ENCODE measurements at regions not wholly inside any gene's neighbourhood (a gene's known extent, or its start where the extent isn't known, plus 50 kb on each side); places are given as distances from the start of the nearest gene placed in this dataset.

DNA sequence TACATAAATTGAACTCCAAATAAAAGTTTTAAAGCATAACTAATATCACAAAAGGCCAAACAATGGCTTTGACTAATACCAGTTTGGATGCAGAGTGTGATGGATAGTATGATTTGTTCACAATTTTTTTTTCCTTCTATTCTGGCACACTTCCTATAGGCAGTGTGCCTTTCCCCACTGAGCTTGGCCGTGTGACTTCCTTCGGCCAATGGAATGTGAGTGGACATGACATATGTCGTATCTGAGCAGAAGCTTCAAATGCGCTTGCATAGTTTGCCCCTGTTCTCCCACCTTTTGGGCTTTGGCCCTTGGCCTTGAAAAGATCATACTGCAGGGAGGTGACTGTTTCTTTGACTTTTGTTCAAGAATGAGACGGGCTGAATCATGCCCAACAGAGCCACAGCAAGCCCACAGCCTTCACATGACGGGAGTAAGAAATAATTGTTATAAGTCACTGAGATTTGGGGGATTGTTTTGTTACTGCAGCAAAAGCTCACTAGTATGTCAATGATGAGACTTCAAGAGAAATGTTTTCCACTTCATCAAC, 279.9 kb upstream of the NEBL start:
- H3K27ac ChIP-seq (ENCODE audit: low read depth, low read length) = no peak overlapping the region
- no peaks in the 10 kb centered on the region for H3K36me3 ChIP-seq (ENCODE audit: insufficient read depth, low read length)
- no peak overlapping the region for H3K4me3 ChIP-seq (ENCODE audit: low read length)
- no peak overlapping the region for H3K9ac ChIP-seq (ENCODE audit: low read depth, low read length)
- peaks cover 35% of the 10 kb centered on the region for H3K27me3 ChIP-seq (ENCODE audit: insufficient read depth, low read length)
- WGBS = 89% methylated on average over 6 of the region's 6 CpGs
- H3K9me3 ChIP-seq (ENCODE audit: insufficient read depth, low read depth, low read length) = no peaks in the 10 kb centered on the region
- H3K4me1 ChIP-seq (ENCODE audit: insufficient read depth, low read length) = peaks cover 21% of the 10 kb centered on the region

DNA sequence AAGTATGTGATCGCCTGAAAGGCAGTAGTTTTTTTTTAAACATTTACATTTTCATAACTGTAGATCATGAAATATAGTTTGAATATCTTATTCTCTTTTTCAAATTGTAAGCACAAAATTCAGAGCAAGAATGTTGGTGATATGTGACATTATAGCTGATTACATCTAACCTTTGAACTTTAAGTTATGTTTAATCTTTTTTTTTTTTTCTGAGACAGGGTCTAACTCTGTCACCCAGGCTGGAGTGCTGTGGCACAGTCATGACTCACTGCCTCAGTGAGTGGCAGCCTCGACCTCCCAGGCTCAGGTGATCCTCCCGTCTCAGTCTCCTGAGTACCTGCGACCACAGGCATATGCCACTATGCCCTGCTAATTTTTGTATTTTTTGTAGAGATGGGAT, 278.7 kb upstream of the NEBL start:
- peak overlapping the region; percentile 74 for H3K4me3 ChIP-seq (ENCODE audit: low read length)
- H3K27ac ChIP-seq (ENCODE audit: low read depth, low read length) = no peak overlapping the region
- peaks cover 35% of the 10 kb centered on the region for H3K27me3 ChIP-seq (ENCODE audit: insufficient read depth, low read length)
- WGBS = 84% methylated on average over 3 of the region's 4 CpGs
- peaks cover 18% of the 10 kb centered on the region for H3K4me1 ChIP-seq (ENCODE audit: insufficient read depth, low read length)
- no peaks in the 10 kb centered on the region for H3K9me3 ChIP-seq (ENCODE audit: insufficient read depth, low read depth, low read length)
- no peak overlapping the region for H3K9ac ChIP-seq (ENCODE audit: low read depth, low read length)
- peaks cover 2% of the 10 kb centered on the region; the same call in 1 of the 2 replicates for H3K36me3 ChIP-seq (ENCODE audit: insufficient read depth, low read length)

DNA sequence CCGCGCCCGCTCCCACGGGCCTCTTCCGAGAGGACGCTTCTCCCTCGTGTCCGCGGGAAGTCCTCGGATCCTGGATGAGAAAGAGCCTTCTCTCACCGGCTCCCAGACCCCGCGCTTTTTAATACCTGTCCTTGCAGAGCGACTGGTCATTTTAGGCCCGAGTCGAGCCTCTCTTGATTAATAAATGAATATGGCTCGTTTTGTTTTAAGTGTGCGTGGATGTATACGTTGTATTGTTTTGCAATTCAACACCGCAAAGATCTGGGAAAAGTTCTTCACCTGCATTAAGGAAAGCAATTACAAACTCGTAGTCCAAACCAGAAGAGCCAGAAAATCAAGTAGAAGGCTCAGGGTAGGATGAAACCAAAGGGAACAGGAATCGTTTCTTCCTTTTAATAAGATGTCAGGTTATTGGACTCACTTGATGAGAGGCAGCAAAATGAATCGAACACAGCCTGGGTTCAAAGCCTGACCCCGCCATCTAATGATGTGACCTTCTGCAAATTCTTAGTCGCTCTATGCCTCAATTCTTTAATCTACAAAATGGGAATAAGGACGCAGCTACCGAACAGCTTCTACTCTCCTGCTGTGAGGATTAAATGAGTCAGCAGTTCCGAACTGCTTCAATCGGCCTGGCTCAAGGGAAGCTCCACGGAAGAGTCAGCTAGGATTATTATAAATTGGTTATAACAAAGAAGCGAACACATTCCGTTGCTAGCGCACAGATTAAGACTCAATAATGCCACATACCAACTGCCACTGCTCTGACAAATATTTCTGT, 277.8 kb upstream of the NEBL start:
- peaks cover 35% of the 10 kb centered on the region for H3K27me3 ChIP-seq (ENCODE audit: insufficient read depth, low read length)
- H3K4me1 ChIP-seq (ENCODE audit: insufficient read depth, low read length) = peaks cover 26% of the 10 kb centered on the region
- WGBS = 7% methylated on average over 33 of the region's 33 CpGs
- H3K9ac ChIP-seq (ENCODE audit: low read depth, low read length) = peak overlapping the region; percentile 59
- H3K4me3 ChIP-seq (ENCODE audit: low read length) = peak overlapping the region; percentile 74
- peaks cover 4% of the 10 kb centered on the region; the same call in 1 of the 2 replicates for H3K36me3 ChIP-seq (ENCODE audit: insufficient read depth, low read length)
- peak overlapping the region; percentile 24; the same call in 1 of the 2 replicates for H3K27ac ChIP-seq (ENCODE audit: low read depth, low read length)
- no peaks in the 10 kb centered on the region for H3K9me3 ChIP-seq (ENCODE audit: insufficient read depth, low read depth, low read length)

DNA sequence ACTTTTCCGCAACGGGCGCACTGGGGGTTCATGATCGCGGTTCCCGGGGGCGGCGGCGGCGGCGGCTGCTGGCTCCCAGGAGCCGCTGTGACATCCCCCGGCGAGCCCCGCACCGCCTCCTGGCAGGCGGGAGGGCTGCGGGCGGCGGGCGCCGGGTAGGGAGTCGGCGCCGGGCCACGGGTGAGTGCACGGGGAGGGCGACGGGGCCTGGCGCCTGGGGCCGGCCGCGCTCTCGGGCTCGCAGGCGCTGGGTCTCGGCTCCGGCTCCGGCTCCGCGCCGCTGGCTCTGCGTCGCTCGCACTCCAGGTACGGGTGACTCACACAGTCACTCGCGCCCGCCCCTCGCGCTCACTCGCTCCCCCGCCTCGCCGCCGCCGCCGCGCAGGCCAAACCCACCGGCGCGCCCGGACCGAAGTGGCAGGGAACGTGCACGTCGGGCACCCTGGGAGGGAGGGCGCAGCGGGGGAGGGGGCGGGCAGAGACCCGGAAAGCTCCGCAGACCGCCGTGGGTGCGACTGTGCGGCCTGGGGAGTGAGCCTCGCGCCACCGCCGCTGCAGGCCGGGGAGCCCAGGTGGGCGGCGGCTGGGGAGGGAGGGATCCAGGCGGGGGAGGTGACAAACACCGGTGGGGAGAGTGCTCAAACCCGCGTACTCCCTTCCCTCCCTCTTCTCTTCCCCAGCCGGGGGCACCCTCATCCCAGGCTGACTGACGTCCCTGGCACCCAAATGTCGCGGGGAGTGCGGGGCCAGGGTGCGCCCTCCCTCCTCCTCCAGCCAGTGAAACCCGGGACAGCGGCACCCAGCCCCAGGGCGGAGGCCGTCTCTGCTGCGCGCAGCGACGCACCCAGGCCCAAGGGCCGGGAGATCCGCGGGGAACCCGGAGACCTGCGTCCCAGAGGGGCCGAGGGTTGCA, 276.9 kb upstream of the NEBL start:
- WGBS = under 1% methylated on average over 106 of the region's 107 CpGs
- H3K27me3 ChIP-seq (ENCODE audit: insufficient read depth, low read length) = peaks cover 35% of the 10 kb centered on the region
- peaks cover 4% of the 10 kb centered on the region; the same call in 1 of the 2 replicates for H3K36me3 ChIP-seq (ENCODE audit: insufficient read depth, low read length)
- peak overlapping the region; percentile 74 for H3K4me3 ChIP-seq (ENCODE audit: low read length)
- peaks cover 26% of the 10 kb centered on the region for H3K4me1 ChIP-seq (ENCODE audit: insufficient read depth, low read length)
- peak overlapping the region; percentile 59 for H3K9ac ChIP-seq (ENCODE audit: low read depth, low read length)
- peak overlapping the region; percentile 24; the same call in 1 of the 2 replicates for H3K27ac ChIP-seq (ENCODE audit: low read depth, low read length)
- no peaks in the 10 kb centered on the region for H3K9me3 ChIP-seq (ENCODE audit: insufficient read depth, low read depth, low read length)

DNA sequence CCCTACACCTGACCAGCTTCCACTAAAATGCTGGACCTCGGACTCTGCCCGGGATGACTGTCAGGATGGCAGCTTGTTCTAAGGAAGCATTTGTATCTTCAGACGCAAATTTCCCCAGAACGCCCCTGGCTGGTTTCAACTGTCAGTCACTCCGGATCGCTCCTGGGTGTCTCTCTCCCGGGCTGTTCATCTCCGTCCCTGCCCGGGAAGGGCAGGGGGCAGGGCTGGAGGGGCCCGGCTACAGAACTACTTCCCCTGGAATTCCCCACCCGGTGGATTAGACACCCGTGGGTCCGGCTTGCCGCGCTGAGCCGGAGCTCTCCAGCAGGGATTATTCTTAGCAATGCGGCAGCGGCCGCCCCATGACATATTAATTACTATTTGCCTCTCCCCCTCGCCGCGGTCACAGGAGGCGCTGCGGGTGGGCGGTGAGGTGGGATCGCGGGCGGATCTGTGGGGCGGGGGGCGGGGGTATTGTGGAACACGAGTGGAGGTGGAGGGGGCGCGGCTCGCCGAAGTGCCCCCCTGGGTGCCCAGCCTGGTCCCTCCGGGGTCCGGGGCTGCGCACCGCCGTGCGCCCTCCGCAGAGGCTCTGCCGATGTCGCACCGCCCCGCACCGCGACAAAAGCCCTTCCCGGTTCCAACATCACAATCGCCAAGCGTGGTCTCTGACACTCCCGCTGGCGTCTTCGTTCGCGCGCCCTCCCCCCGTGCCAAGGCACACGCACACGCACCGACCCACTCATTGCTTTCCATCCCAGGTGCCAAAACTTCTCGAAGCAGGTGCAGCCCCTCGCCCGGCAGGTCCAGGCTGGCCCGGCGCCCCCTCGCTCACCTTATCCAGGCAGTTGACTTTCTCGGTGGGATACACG, 276.1 kb upstream of the NEBL start:
- peaks cover 35% of the 10 kb centered on the region for H3K27me3 ChIP-seq (ENCODE audit: insufficient read depth, low read length)
- no peak overlapping the region for H3K27ac ChIP-seq (ENCODE audit: low read depth, low read length)
- H3K4me1 ChIP-seq (ENCODE audit: insufficient read depth, low read length) = peaks cover 26% of the 10 kb centered on the region
- no peaks in the 10 kb centered on the region for H3K9me3 ChIP-seq (ENCODE audit: insufficient read depth, low read depth, low read length)
- peaks cover 4% of the 10 kb centered on the region; the same call in 1 of the 2 replicates for H3K36me3 ChIP-seq (ENCODE audit: insufficient read depth, low read length)
- H3K9ac ChIP-seq (ENCODE audit: low read depth, low read length) = peak overlapping the region; percentile 59
- peak overlapping the region; percentile 74 for H3K4me3 ChIP-seq (ENCODE audit: low read length)
- 1% methylated on average over 64 of the region's 69 CpGs for WGBS

DNA sequence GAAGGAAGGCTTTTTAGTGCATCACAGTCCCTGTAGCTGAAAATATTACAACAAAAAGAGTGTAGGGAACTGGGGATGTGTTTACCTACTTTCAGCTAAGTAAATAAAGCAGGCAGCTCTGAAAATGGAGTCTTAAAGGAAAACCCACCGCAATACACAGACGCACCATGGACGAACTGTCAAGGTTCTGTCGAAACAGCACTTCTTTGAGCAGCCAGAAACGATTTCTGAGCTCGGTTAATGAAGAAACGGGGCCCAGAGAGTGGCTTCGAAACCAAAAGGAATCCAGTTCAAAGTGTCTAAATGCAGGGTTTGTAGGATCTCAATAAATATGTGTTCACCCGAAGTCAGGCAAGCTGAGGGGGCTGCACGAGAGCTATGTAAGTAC, 275.4 kb upstream of the NEBL start:
- no peak overlapping the region for H3K9ac ChIP-seq (ENCODE audit: low read depth, low read length)
- peaks cover 35% of the 10 kb centered on the region for H3K27me3 ChIP-seq (ENCODE audit: insufficient read depth, low read length)
- no peak overlapping the region for H3K27ac ChIP-seq (ENCODE audit: low read depth, low read length)
- H3K9me3 ChIP-seq (ENCODE audit: insufficient read depth, low read depth, low read length) = no peaks in the 10 kb centered on the region
- H3K4me1 ChIP-seq (ENCODE audit: insufficient read depth, low read length) = peaks cover 26% of the 10 kb centered on the region
- peaks cover 4% of the 10 kb centered on the region; the same call in 1 of the 2 replicates for H3K36me3 ChIP-seq (ENCODE audit: insufficient read depth, low read length)
- H3K4me3 ChIP-seq (ENCODE audit: low read length) = peak overlapping the region; percentile 74
- WGBS = 38% methylated on average over 10 of the region's 10 CpGs

DNA sequence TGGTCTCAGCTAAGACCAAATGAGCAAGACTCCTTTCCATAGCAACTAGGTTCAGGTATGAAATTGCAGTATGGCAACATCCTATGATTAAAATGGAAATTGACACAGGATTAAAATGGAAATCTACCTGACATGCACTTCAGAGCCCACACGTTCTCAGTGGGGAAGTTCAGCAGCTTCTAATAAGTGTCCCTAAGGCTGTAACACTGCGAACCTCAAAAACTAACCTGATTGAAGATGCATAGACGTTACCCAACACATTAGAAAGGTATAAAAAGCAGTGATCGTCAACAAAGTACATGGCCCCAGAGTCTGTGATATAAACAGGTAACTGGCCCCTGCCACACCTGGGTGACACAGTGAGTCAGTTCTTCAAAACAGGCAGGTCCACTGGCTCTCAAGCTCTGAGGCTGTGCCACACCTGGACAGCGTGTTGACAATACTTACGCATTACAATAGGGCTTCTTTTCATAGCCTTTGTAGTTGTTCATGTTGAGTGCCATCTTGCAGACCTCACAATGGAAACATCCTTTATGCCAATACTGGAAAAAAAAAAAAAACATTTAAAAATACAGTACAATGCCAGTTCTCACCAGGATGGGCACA, 274.9 kb upstream of the NEBL start:
- Histone ChIP-seq H3K27me3 (ENCODE audit: insufficient read depth, low read length) (peaks cover 35% of the 10 kb centered on the region), H3K27ac (ENCODE audit: low read depth, low read length) (no peak overlapping the region), H3K9me3 (ENCODE audit: insufficient read depth, low read depth, low read length) (no peaks in the 10 kb centered on the region), H3K4me3 (ENCODE audit: low read length) (peak overlapping the region; percentile 74; the same call in 1 of the 2 replicates), H3K36me3 (ENCODE audit: insufficient read depth, low read length) (peaks cover 4% of the 10 kb centered on the region; the same call in 1 of the 2 replicates), H3K4me1 (ENCODE audit: insufficient read depth, low read length) (peaks cover 26% of the 10 kb centered on the region), H3K9ac (ENCODE audit: low read depth, low read length) (no peak overlapping the region)
- WGBS = 87% methylated on average over 6 of the region's 6 CpGs

DNA sequence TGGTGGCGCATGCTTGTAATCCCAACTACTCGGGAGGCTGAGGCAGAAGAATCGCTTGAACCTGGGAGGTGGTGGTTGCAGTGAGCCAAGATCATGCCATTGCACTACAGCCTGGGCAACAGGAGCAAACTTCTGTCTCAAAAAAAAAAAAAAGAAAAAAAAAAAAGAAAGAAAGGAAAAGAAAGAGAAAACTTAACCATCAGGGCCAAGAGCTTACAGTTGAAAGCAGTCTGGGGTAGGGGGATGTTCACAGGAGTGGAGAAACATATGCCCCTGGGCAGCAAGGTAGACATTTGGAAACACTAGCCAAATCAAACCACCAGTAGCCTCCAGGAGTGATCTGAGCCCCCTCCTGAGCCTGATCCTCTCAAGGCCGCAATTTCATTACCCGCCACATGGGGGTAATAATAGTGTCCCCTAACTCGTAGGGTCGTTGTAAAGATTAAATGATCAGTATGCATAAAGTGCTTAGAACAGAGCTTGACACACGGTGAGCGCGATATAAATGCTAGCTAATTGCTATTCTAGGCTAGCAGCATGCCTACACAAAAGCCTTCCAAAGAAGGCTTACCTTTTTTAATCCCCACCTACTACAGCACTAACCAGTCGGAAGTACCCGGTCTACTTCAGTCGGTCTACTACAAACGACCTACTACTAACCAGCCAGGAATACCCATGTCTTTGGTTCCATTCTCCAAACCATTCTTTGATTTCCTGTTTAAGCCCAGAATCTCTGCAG, 274.3 kb upstream of the NEBL start:
- 88% methylated on average over 14 of the region's 14 CpGs for WGBS
- Histone ChIP-seq H3K27ac (ENCODE audit: low read depth, low read length) (no peak overlapping the region), H3K9ac (ENCODE audit: low read depth, low read length) (no peak overlapping the region), H3K4me1 (ENCODE audit: insufficient read depth, low read length) (peaks cover 30% of the 10 kb centered on the region), H3K36me3 (ENCODE audit: insufficient read depth, low read length) (peaks cover 4% of the 10 kb centered on the region; the same call in 1 of the 2 replicates), H3K4me3 (ENCODE audit: low read length) (no peak overlapping the region), H3K9me3 (ENCODE audit: insufficient read depth, low read depth, low read length) (no peaks in the 10 kb centered on the region), H3K27me3 (ENCODE audit: insufficient read depth, low read length) (peaks cover 32% of the 10 kb centered on the region)

DNA sequence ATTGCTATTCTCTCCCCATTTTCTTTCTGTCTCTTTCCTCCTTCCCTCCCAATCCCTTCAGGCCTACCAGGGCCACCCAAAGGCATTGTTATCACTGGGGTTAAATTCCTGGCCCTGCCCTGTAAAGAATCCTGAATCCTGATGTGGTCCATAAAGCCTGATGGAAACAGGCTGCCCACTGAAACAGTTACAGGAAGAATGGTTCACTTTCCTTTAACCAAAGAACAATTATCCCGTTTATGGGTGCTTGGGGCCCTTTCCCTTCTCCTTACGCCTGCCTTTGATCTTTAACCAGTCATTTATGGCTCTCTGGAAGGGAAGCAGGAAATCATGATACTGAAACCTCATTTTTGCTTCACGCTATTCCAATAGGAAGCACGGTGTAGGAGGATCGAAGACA, 273.1 kb upstream of the NEBL start:
- Histone ChIP-seq H3K4me3 (ENCODE audit: low read length) (no peak overlapping the region), H3K9me3 (ENCODE audit: insufficient read depth, low read depth, low read length) (no peaks in the 10 kb centered on the region), H3K27ac (ENCODE audit: low read depth, low read length) (no peak overlapping the region), H3K9ac (ENCODE audit: low read depth, low read length) (no peak overlapping the region), H3K4me1 (ENCODE audit: insufficient read depth, low read length) (peaks cover 23% of the 10 kb centered on the region), H3K36me3 (ENCODE audit: insufficient read depth, low read length) (peaks cover 4% of the 10 kb centered on the region; the same call in 1 of the 2 replicates), H3K27me3 (ENCODE audit: insufficient read depth, low read length) (peaks cover 21% of the 10 kb centered on the region)
- 88% methylated on average over 5 of the region's 5 CpGs for WGBS

All from HUES64 (cell line).